Stomach (tissue), 8 donors: ENCODE measurements at regions not wholly inside any gene's neighbourhood (a gene's known extent, or its start where the extent isn't known, plus 50 kb on each side); places are given as distances from the start of the nearest gene placed in this dataset.
A peak's percentile ranks its signal among the peaks of the same experiment; 100 is the strongest.

ENCODE experiments used
- DNase-seq, 2 donors: peaks; one replicate each; pipeline versions ENCODE4 v3.0.0 to v3.0.0-alpha.2; 2013 to 2019
- H3K27ac ChIP-seq, 5 donors: fragments of 200-600 bp in 4 of 5; sonication (generic) in 4 of 5; one replicate each; pipeline ENCODE4 v1.5.1; 2013 to 2019; ENCODE audit warnings: mild to moderate bottlenecking in 1 of 5, moderate library complexity in 1 of 5
- H3K27me3 ChIP-seq, 3 donors: fragments of 200-600 bp; sonication (generic); one replicate each; pipeline ENCODE4 v1.5.1; 2017 to 2019; ENCODE audit warnings: mixed run types in 1 of 3
- H3K36me3 ChIP-seq, 4 donors: fragments of 200-600 bp; sonication (generic); 1 replicate in 3 of 4; 2 replicates in 1 of 4; pipeline ENCODE4 v1.5.1; 2016 to 2019
- H3K4me1 ChIP-seq, 4 donors: fragments of 200-600 bp; sonication (generic); one replicate each; pipeline ENCODE4 v1.5.1; 2016 to 2019
- H3K4me3 ChIP-seq, 4 donors: fragments of 200-600 bp; sonication (generic) in 3 of 4; one replicate each; pipeline ENCODE4 v1.5.1; 2016 to 2019; ENCODE audit warnings: mild to moderate bottlenecking in 1 of 4
- H3K9me3 ChIP-seq, 4 donors: fragments of 200-600 bp; sonication (generic); one replicate each; pipeline ENCODE4 v1.5.1; 2016 to 2019
- CTCF ChIP-seq, 7 experiments: fragments of 450-650 bp in 4 of 7; fragments of 200-600 bp in 3 of 7; sonication (generic) in 3 of 7; IDR thresholded peaks; one replicate each; pipeline ENCODE4 v1.5.1; 2016 to 2019; ENCODE audit warnings: antibody characterized with exemption in 7 of 7, control low read depth in 2 of 7, mild to moderate bottlenecking in 1 of 7
- EP300 ChIP-seq: sonication (generic); formaldehyde crosslinking; IDR thresholded peaks from one replicate; pipeline ENCODE4 v1.6.1; 2017; ENCODE audit warnings: antibody characterized with exemption
- POLR2A ChIP-seq, 4 donors: fragments of 450-650 bp; IDR thresholded peaks; one replicate each; pipeline ENCODE4 v1.6.1; 2016; ENCODE audit warnings: antibody characterized with exemption in 4 of 4, control low read depth in 2 of 4, mild to moderate bottlenecking in 1 of 4, moderate library complexity in 1 of 4
- POLR2AphosphoS5 ChIP-seq, 3 donors: sonication (generic); formaldehyde crosslinking; IDR thresholded peaks; one replicate each; pipeline ENCODE4 v1.6.1; 2016; ENCODE audit warnings: antibody characterized with exemption in 3 of 3
- WGBS, 5 donors: extraction: QIAGEN DNeasy Blood & Tissue Kit in 3 of 5; methylation state at CpG; one replicate each; pipeline versions ENCODE4 v1.1.5 to v1.1.7; 2013 to 2018; 5-methylcytosine and 5-hydroxymethylcytosine counted together
- intact Hi-C: fragments of 100-400 bp; cut with DNase I; formaldehyde crosslinking; loops from one replicate; pipeline ENCODE4 v1.15.1; 2023; ENCODE audit warnings: low total_unique reads
- donor health status: healthy with polysubstance abuse.
- donor health status: Bipolar disorder and iron deficiency.
- donor health status: healthy.

- H3K4me1 ChIP-seq = no peaks in the 10 kb centered on the region
- no peaks in the 10 kb centered on the region for H3K36me3 ChIP-seq
- H3K9me3 ChIP-seq = peaks cover 0 to 5% (median 0%) of the 10 kb centered on the region in 4 donors
Observed at GRCh38 chr20:55242853-55243252, 762.5 kb downstream of the CBLN4 start.

GRCh38 chr20:55239269-55239668, 763.9 kb downstream of the DOK5 start:
- Histone ChIP-seq H3K27ac (no peak overlapping the region), H3K36me3 (no peaks in the 10 kb centered on the region), H3K4me1 (no peaks in the 10 kb centered on the region), H3K9me3 (peaks cover 0 to 5% (median 0%) of the 10 kb centered on the region in 4 donors), H3K4me3 (no peak overlapping the region), H3K27me3 (no peaks in the 10 kb centered on the region)
- TF ChIP-seq CTCF (IDR thresholded peaks at IDR 0.05) (no peak), POLR2AphosphoS5 (IDR thresholded peaks at IDR 0.05) (no peak), EP300 (no peak), POLR2A (IDR thresholded peaks at IDR 0.05) (no peak)
- 25 to 38% (median 27%) methylated on average over 1 of the region's 1 CpG for WGBS, 5 donors
- no peak for DNase-seq
- intact Hi-C loops = no loop called here

More at GRCh38 chr20:55242853-55243252, 762.5 kb downstream of the CBLN4 start:
- intact Hi-C loops = no loop called here
- DNase-seq = peak in 1 of 2 donors; percentile 16
- Histone ChIP-seq H3K27ac (no peak overlapping the region), H3K27me3 (no peaks in the 10 kb centered on the region), H3K4me3 (no peak overlapping the region)
- no peak for TF ChIP-seq CTCF (IDR thresholded peaks at IDR 0.05)
- no peak for TF ChIP-seq POLR2A (IDR thresholded peaks at IDR 0.05)

DNA sequence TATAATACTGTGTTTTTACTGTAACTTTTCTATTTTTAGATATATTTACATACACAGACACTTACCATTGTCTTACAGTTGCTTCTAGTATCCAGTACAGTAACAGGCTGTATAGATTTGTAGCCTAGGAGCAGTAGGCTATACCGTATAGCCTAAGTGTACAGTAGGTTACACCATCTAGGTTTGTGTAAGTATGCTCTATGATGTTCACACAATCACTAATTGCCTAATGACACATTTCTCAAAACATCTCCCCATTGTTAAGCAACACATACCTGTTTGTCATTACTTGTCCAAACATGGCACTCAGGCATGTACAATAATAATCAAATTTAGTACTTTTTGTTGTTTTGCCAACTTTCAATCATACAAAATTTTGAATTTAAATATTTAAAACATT, 757.3 kb downstream of the DOK5 start:
- no peaks in the 10 kb centered on the region for H3K9me3 ChIP-seq
- no peaks in the 10 kb centered on the region for H3K27me3 ChIP-seq
- 84 to 95% (median 89%) methylated on average over 1 of the region's 1 CpG for WGBS, 5 donors
- H3K27ac ChIP-seq = no peak overlapping the region
- DNase-seq = no peak
- TF ChIP-seq POLR2A (IDR thresholded peaks at IDR 0.05) (no peak), POLR2AphosphoS5 (IDR thresholded peaks at IDR 0.05) (no peak), EP300 (no peak), CTCF (IDR thresholded peaks at IDR 0.05) (no peak)
- intact Hi-C loops = no loop called here
- H3K4me3 ChIP-seq = no peak overlapping the region
- no peaks in the 10 kb centered on the region for H3K4me1 ChIP-seq
- H3K36me3 ChIP-seq = no peaks in the 10 kb centered on the region

DNA sequence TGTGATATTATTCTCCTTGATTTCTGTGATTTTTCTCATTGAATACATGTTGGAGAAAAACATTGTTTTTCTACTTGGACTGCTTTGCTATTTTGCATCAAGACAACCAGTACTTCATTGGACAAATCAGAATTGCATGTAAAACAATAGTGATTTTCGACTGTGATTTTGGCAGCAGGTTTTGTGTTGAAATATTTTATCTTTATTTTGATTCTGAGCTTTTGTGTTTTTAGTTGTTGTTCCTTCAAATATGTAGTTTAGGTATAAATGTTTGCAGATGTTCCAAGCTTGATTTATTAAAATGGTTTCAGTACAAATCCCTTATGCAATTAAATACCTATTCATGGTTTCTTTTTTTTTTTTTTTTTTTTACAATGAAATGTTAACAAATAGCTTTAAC, 754.1 kb downstream of the DOK5 start:
- WGBS, 5 donors = 45 to 63% (median 56%) methylated on average over 1 of the region's 1 CpG
- intact Hi-C loops = no loop called here
- DNase-seq = no peak

More for the DNA sequence above, 754.1 kb downstream of the DOK5 start:
- Histone ChIP-seq H3K27ac (no peak overlapping the region), H3K36me3 (no peaks in the 10 kb centered on the region), H3K4me3 (no peak overlapping the region), H3K27me3 (no peaks in the 10 kb centered on the region), H3K9me3 (peaks cover 0 to 6% (median 3%) of the 10 kb centered on the region in 4 donors), H3K4me1 (no peaks in the 10 kb centered on the region)
- TF ChIP-seq CTCF (IDR thresholded peaks at IDR 0.05) = no peak
- no peak for TF ChIP-seq POLR2A (IDR thresholded peaks at IDR 0.05)
- no peak for TF ChIP-seq EP300
- TF ChIP-seq POLR2AphosphoS5 (IDR thresholded peaks at IDR 0.05) = no peak
